ENCODE measurements at regions not wholly inside any gene's neighbourhood (a gene's known extent, or its start where the extent isn't known, plus 50 kb on each side); places are given as distances from the start of the nearest gene placed in this dataset.

- H2BK120ac ChIP-seq (ENCODE audit: low read depth, low read length, poor library complexity, severe bottlenecking), result no peak overlapping the region
- H4K8ac ChIP-seq (replicated peaks; ENCODE audit: insufficient read length, low read depth, low read length), result no peak overlapping the region
- no peak overlapping the region for H2BK12ac ChIP-seq (ENCODE audit: insufficient read length, low read depth, low read length)
- no peaks in the 10 kb centered on the region for H3K23me2 ChIP-seq (ENCODE audit: insufficient read length, low read depth, low read length, poor library complexity, severe bottlenecking)
- no peak for DNase-seq
- H3K27me3 ChIP-seq (ENCODE audit: insufficient read depth, low read length), result no peaks in the 10 kb centered on the region
- no peak overlapping the region for H4K91ac ChIP-seq (ENCODE audit: insufficient read length, low read depth, low read length)
- H3K56ac ChIP-seq (ENCODE audit: insufficient read length, low read depth, low read length), result no peak overlapping the region
- Mint-ChIP-seq H3K36me3 (ENCODE audit: insufficient read depth in 1 of 3, low read depth in 3 of 3) (peaks cover 16 to 29% (median 27%) of the 10 kb centered on the region in 3 experiments), H3K4me1 (peaks cover 23 to 25% of the 10 kb centered on the region in 2 experiments), H3K4me3 (no peak overlapping the region), H3K27ac (peak overlapping the region; percentile 68 to 93 (median 92)), H3K9me3 (peaks cover 15 to 17% of the 10 kb centered on the region in 2 experiments), H3K27me3 (ENCODE audit: low read depth) (no peaks in the 10 kb centered on the region)
- no peak overlapping the region for H2BK5ac ChIP-seq (ENCODE audit: insufficient read length, low read length)
- no peaks in the 10 kb centered on the region for H3K79me1 ChIP-seq (ENCODE audit: insufficient read depth, low read depth, low read length, poor library complexity, severe bottlenecking)
- H2BK20ac ChIP-seq (ENCODE audit: low read depth, low read length, poor library complexity, severe bottlenecking), result no peak overlapping the region
- H3K4me2 ChIP-seq (ENCODE audit: insufficient read depth, insufficient read length, low read length), result no peak overlapping the region
- no peaks in the 10 kb centered on the region for H4K20me1 ChIP-seq (ENCODE audit: control insufficient read depth, insufficient read depth, insufficient read length)
- H3K18ac ChIP-seq (ENCODE audit: insufficient read length, low read depth, low read length), result no peak overlapping the region
- H2AFZ ChIP-seq (ENCODE audit: low read length), result no peak overlapping the region
- H3T11ph ChIP-seq (ENCODE audit: low read length), result no peak overlapping the region
- no peak overlapping the region for H4K5ac ChIP-seq (ENCODE audit: insufficient read length, low read depth, low read length)
- no peak overlapping the region for H2BK15ac ChIP-seq (ENCODE audit: low read depth, low read length)
- H3K9me3 ChIP-seq (ENCODE audit: control insufficient read depth, low read depth, low read length), result peaks cover 10% of the 10 kb centered on the region
- H3K27ac ChIP-seq (ENCODE audit: insufficient read length, low read depth, low read length), result no peak overlapping the region
- H3K4ac ChIP-seq (ENCODE audit: low read depth, low read length), result no peak overlapping the region
- peaks cover 12% of the 10 kb centered on the region for H3K4me1 ChIP-seq (ENCODE audit: insufficient read depth, low read length)
- H2AK5ac ChIP-seq (ENCODE audit: insufficient read length, low read length), result no peak overlapping the region
- no peak overlapping the region for H3K9ac ChIP-seq (ENCODE audit: extremely low read depth, insufficient read length, low read length)
- H3K14ac ChIP-seq (ENCODE audit: insufficient read depth, low read length), result no peak overlapping the region
- no peak overlapping the region for H3K23ac ChIP-seq (ENCODE audit: insufficient read length, low read depth, low read length)
- no peaks in the 10 kb centered on the region; the same call in 1 of the 2 replicates for H3K79me2 ChIP-seq (ENCODE audit: insufficient read depth, low read length)
- no peak for TF ChIP-seq CTCF (conservative IDR thresholded peaks at IDR 0.05)
Observed at GRCh38 chr11:96456111-96456510, 66.3 kb downstream of the JRKL start.
